ENCODE measurements at regions not wholly inside any gene's neighbourhood (a gene's known extent, or its start where the extent isn't known, plus 50 kb on each side); places are given as distances from the start of the nearest gene placed in this dataset.
"Not testable (repeated sequence)": the region's sequence is repeated elsewhere in the genome, so short reads cannot be mapped to it uniquely, and the experiment has no call there.

GRCh38 chr17:34024386-34024785, 230.7 kb upstream of the CCL2 start:
- no peak for DNase-seq (ENCODE audit: low read depth)

- DNase-seq (ENCODE audit: low read depth), result no peak
Observed at GRCh38 chr17:34024806-34025551, 230.1 kb upstream of the CCL2 start.

- DNase-seq (ENCODE audit: low read depth), result not testable (repeated sequence)
Observed at GRCh38 chr17:34030601-34031000, 224.5 kb upstream of the CCL2 start.

- DNase-seq (ENCODE audit: low read depth), result not testable (repeated sequence)
Observed at GRCh38 chr17:34032305-34032704, 222.8 kb upstream of the CCL2 start.

- not testable (repeated sequence) for DNase-seq (ENCODE audit: low read depth)
Observed at GRCh38 chr17:34038786-34039185, 216.3 kb upstream of the CCL2 start.

GRCh38 chr17:34039213-34039612, 215.9 kb upstream of the CCL2 start:
- not testable (repeated sequence) for DNase-seq (ENCODE audit: low read depth)

GRCh38 chr17:34039759-34040555, 215.1 kb upstream of the CCL2 start:
- DNase-seq (ENCODE audit: low read depth), result peak; percentile 8

GRCh38 chr17:34045990-34046389, 209.1 kb upstream of the CCL2 start:
- DNase-seq (ENCODE audit: low read depth), result no peak

- DNase-seq (ENCODE audit: low read depth), result no peak
Observed at GRCh38 chr17:34051046-34051445, 204.0 kb upstream of the CCL2 start.

- no peak for DNase-seq (ENCODE audit: low read depth)
Observed at GRCh38 chr17:34054495-34054894, 200.6 kb upstream of the CCL2 start.

GRCh38 chr17:34055606-34056005, 199.5 kb upstream of the CCL2 start:
- no peak for DNase-seq (ENCODE audit: low read depth)

GRCh38 chr17:34059423-34060220, 195.5 kb upstream of the CCL2 start:
- DNase-seq (ENCODE audit: low read depth), result no peak

GRCh38 chr17:34066528-34066927, 188.6 kb upstream of the CCL2 start:
- DNase-seq (ENCODE audit: low read depth), result no peak

- no peak for DNase-seq (ENCODE audit: low read depth)
Observed at GRCh38 chr17:34067011-34067410, 188.1 kb upstream of the CCL2 start.

GRCh38 chr17:34068571-34068970, 186.5 kb upstream of the CCL2 start:
- DNase-seq (ENCODE audit: low read depth), result no peak

GRCh38 chr17:34070712-34071111, 184.4 kb upstream of the CCL2 start:
- no peak for DNase-seq (ENCODE audit: low read depth)

GRCh38 chr17:34071886-34072420, 183.1 kb upstream of the CCL2 start:
- no peak for DNase-seq (ENCODE audit: low read depth)

- no peak for DNase-seq (ENCODE audit: low read depth)
Observed at GRCh38 chr17:34075076-34075475, 180.0 kb upstream of the CCL2 start.

GRCh38 chr17:34076743-34077631, 178.1 kb upstream of the CCL2 start:
- DNase-seq (ENCODE audit: low read depth), result no peak

- DNase-seq (ENCODE audit: low read depth), result no peak
Observed at GRCh38 chr17:34081269-34081668, 173.8 kb upstream of the CCL2 start.

- no peak for DNase-seq (ENCODE audit: low read depth)
Observed at GRCh38 chr17:34082404-34082803, 172.7 kb upstream of the CCL2 start.

Data from amniotic epithelial cell (primary cell).